H54 (cell line): ENCODE measurements at regions not wholly inside any gene's neighbourhood (a gene's known extent, or its start where the extent isn't known, plus 50 kb on each side); places are given as distances from the start of the nearest gene placed in this dataset.

ENCODE experiments used
- DNase-seq: peaks from one replicate; pipeline ENCODE4 v3.0.0; 2011; ENCODE audit warnings: low spot score, mixed read lengths; ENCODE audit not compliant: insufficient read length
- FAIRE-seq: peaks from 3 replicates; lab custom pipeline; 2011; peaks lifted over from hg19 to GRCh38; lab: Jason Lieb, UNC
- POLR2A ChIP-seq: IDR thresholded peaks from 2 replicates; pipeline ENCODE4 v1.6.1; 2011; ENCODE audit warnings: low read depth, mild to moderate bottlenecking, low read length

DNA sequence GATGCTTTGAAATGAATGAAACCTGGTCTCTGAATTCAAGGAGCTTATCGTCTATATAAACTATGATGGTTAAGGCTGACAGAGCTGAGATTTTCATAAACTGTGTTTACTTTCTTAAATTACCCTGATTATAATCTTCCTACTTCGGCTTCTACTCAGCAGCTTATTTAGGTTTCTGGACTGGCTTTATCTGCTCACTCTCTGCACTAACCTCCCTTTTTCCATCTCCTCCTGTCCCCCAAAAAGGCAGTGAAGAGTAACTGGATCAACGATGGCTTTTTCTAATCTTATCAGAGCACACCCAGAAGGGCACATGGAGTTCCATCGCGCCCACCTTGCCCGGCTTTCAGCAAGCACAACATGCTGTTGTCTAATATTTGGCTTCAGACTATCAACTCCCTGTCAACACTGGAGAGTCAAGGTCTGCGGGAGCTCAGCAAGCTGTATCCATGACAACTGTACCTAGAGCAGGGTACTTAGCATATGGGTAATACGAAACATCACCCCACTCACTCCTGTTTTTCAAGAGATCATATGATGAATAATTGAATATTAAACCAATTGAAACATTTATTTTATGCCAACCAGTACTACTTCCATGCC is 417.3 kb downstream of the GABRB3 start:
- TF ChIP-seq POLR2A: no peak
- FAIRE-seq (no peak), DNase-seq (no peak)

DNA sequence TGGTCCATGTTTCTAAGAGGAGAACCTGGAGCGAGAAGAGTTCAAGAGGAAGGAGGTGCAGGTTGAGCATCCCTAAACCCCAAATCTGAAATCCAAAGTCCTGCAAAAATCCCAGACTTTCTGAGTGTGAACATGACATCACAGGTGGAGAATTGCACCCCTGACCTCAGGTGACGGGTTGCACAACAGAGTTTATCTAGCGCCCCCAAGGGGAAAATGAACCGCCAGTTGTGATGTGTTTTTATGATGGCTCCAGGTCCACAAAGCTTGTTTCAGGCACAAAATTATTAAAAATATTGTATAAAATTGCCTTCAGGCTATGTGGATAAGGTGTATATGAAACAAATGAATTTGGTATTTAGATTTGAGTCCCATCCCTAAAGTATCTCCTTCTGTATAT is 420.0 kb downstream of the GABRB3 start:
- FAIRE-seq: no peak
- no peak for TF ChIP-seq POLR2A
- no peak for DNase-seq

DNA sequence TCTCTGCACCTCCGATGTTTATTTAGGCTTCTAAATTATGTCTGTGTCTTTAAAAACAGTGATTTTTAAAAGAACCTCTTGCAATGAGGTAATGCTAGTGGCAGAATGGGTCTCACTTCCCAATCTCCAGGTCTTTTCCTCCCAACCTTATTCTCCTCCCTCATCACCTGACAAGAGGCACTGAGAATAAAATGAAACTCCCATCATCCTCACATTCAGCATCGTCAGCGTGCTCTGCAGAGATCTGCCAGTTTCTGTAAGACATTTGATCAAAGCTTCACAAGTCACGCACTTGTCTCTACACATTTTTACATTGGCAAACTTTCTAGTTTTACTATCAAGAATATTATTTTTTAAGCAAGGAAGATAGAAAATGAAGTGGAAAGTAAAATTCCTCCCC is 420.5 kb downstream of the GABRB3 start:
- TF ChIP-seq POLR2A: no peak
- no peak for DNase-seq
- no peak for FAIRE-seq

DNA sequence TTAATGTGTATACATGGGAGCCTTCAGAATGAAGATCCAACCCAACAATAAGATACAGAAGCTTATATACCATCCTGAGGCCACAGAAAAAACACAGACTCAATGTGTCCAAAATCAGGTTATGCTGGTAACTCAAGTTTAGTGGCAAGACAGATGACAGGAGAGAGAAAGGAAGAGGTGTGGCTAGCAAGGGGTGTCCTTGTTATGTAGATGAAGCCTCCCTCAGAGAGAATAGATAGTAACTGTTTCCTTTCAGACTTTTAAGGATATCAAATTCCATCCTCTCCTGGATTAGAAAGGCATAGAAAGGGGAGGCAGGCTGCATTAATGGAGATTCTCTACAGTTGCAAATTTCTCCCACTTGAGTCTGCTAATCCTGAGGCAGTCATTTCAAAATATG is 447.4 kb downstream of the GABRB3 start:
- no peak for FAIRE-seq
- no peak for DNase-seq
- TF ChIP-seq POLR2A: no peak

DNA sequence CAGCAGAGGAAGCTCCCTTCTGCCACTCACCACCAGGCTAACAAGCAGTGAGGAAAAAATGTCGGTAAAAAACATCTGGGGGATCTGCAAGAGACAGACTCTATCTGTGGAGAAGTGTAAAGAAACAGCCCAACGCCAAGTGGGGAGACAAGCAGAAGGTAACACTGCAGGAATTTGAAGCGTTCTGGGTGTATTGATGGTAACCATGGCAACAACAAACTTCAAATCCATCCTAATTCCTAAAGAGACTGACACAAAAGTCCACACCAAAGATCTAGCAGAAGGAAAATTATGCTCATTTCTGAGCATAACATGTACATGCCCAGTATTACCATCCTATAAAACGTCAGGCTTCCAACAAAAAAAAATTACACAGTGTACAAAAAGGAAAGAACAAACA is 449.3 kb downstream of the GABRB3 start:
- no peak for FAIRE-seq
- no peak for TF ChIP-seq POLR2A
- DNase-seq: no peak

DNA sequence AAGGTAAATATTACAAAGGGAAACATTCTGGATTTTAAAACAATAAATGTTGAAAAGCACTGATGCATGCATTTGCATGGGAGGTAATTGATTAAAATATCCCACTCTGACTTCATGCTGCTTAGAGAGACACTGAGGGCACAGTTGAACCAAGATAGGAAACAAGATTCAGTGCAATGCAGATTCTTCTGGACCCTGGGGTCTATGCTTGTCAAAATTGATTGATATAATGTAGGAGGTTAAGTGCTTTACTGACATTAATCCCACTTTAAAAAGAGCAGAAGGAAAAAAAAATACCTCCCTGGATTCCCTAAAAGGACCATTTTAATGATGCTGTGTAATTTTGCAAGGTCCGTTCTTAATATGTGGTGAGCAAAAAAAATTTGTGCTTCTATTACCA is 454.2 kb downstream of the GABRB3 start:
- FAIRE-seq: no peak
- no peak for DNase-seq
- no peak for TF ChIP-seq POLR2A

DNA sequence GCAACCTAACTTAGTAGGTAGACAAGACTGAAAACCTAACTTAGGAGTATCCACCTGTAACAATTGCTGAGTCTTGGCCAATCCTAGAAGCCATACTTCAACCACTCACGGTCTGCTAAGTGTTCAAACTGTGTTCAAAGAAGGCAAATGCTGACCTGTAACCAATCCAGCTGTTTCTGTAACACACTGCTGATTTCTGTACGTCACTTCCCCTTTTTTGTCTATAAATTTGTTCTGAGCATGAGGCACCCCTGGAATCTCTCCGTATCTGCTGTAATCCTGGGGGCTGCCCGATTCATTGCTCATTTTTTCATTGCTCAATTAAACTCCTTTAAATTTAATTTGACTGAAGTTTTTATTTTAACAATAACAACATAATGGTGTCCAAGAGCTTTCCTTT is 451.4 kb upstream of the ATP10A start:
- TF ChIP-seq POLR2A: no peak
- DNase-seq (no peak), FAIRE-seq (no peak)

DNA sequence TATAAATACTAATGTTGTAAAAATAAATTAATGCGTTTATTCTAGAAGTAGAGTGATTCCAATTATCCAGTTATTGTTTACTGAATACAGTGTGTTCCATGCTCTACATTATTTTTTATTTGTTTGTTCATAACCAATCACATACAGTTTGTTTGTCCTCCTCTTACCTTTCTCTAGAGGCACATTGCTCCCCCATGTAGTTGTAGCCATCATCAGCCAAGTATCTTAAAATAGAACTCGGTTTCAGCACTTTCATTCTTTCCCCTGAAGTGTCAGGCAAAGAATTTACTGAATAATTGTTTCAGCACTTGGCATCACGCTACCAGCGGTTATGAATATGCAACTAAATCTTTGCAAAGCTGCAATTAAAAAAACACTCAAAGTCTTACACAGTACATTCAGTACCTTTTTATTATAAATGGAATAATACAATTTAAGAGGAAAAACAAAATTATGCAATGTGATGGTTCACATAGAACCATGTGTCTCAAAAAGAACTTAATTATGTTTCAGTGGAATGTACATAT is 448.6 kb upstream of the ATP10A start:
- no peak for TF ChIP-seq POLR2A
- DNase-seq (no peak), FAIRE-seq (no peak)

DNA sequence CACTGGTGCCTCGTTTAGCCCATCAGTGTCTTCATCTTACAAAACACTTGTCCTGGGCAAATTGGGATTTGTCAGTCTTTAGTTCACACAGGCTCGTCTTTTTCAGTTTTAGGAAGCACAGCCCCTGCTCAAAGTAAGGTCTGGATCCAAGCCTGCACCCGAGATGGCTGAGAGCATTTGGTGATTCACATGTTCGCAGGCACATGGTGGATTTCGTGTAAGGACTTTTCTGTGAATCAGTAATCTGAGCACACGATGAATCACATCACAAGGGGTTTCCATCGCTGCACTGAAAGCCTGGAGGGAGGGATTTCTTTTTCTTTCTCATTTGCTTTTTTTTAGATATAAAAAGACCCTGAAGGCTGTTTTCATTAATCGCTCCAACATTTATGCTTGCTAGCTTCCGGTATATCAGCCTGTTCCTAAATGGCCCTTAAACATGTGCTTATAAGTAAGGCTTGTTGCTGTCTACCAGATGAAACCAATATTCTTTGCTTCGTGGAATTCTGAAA is 435.6 kb upstream of the ATP10A start:
- DNase-seq: no peak
- FAIRE-seq: no peak
- TF ChIP-seq POLR2A: no peak

DNA sequence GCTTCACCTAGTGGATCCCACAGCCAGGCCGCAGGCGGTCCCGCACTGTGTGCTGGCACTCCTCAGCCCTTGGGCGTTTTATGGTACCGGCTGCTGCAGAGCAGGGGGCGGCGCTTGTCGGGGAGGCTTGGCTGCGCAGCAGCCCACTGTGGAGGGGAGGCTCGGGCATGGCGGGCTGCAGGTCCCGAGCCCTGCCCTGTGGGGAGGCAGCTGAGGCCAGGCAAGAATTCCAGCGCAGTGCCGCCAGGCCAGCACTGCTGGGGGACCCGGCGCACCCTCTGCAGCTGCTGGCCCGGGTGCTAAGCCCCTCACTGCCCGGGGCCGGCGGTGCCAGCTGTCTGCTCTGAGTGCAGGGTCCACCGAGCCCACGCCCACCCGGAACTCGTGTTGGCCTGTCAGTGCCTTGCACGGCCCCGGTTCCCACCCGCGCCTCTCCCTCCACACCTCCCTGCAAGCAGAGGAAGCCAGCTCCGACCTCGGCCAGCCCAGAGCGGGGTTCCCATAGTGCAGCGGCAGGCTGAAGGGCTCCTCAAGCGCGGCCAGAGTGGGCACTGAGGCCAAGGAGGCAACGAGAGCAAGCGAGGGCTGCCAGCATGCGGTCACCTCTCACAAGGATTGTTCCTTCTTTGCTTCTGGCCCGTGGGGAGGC is 435.0 kb upstream of the ATP10A start:
- FAIRE-seq: no peak
- TF ChIP-seq POLR2A: no peak
- no peak for DNase-seq

DNA sequence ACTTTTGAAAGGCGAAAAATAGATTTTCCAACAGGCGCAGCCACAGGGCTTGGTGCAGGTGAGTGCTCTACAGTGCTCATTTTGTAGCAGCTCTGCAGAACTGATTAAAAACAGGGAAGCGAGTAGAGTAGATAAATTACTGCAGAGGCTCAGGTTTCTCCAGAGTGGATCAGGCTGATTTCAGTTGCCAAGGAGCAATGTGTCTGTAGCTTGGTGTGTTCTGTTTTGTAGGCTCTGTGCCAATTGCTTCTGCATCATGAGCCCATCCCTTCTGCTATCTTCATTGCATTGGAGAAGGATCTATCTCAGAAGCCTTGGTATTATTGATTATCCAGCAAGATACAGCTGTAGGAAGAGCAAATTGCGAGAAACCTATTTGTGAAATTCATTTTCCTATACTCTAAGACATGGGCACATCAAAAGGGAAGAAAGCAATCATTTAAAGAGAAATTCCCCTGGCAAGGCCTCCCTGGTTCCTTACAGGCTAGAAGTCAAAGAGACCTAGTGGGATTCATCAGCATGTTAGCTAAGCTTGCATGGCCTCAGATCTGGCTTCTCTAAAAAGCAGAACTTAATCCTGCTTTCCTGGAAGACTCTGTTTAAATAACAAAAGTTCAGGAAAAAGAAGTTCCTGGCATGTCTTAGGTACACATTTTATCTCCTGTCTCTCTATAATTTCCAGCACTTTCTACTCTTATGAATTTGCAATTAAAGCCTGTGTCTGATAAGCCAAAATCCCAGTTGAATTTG is 432.4 kb upstream of the ATP10A start:
- DNase-seq (no peak), FAIRE-seq (no peak)
- no peak for TF ChIP-seq POLR2A

DNA sequence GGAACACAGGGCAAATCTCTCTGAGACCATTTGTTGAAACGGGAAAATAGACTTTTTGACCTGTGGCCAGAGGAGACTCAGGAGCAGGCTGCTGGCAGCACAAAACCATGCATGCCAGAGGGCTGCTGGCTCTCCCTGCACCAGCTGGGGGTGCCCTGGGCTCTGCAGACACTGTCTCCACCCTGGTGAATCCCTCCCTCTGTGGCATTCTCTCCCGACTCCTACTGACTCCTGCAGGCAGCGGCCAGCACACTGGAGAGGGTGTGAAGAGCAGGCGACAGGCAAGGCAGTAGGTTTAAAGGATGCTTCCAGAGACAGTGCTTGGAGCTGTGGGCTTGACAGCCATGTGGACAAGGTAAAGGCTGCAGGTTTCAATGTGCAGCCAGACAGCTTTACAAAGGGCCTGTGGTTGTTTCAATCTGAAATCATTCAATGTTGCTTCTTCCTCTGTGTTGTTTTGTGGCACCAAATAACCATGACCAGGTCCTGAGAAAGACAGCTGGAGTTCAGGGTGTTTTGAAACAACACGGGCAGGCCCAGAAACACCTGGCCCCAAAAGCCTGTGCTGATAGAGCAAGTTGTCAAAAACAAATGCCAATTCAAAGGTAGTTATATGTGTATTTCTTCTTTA is 431.0 kb upstream of the ATP10A start:
- FAIRE-seq (no peak), DNase-seq (no peak)
- no peak for TF ChIP-seq POLR2A

DNA sequence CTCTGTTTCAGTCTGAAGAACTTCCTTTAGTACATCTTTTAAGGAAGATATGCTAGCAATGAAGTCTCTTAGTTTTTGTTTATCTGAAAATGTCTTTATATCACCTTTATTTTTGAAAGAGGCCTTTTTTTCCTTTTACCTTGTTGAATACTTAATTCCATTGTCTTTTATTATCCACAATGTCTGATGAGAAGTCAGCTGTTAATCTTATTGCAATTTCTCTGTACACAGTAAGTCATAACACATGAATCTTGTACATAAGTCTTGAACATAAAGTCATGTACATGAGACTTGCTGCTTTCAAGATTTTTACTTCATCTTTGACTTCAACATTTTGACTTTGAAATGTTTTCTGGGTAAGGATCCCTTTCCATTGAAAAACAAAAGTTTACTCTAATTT is 424.3 kb upstream of the ATP10A start:
- no peak for FAIRE-seq
- no peak for TF ChIP-seq POLR2A
- DNase-seq: no peak

DNA sequence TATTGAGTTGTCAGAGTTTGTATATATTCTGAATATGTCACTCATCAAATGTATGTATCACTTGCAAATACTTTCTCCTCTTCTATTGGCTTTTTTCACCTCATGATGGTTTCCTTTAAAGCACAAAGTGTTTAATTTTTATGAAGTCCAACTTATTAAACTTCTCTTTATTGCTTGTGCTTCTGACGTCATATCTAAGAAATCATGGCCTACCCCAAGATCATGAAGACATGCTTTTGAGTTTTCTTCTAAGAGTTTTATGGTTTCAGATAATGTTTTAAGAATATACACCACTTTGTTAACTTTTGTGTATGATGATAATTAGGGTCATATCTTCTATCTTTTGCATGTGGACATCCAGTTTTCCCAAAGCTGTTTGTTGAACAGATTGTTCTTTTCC is 417.2 kb upstream of the ATP10A start:
- no peak for TF ChIP-seq POLR2A
- no peak for DNase-seq
- no peak for FAIRE-seq
